ENCODE measurements at regions not wholly inside any gene's neighbourhood (a gene's known extent, or its start where the extent isn't known, plus 50 kb on each side); places are given as distances from the start of the nearest gene placed in this dataset.

DNA sequence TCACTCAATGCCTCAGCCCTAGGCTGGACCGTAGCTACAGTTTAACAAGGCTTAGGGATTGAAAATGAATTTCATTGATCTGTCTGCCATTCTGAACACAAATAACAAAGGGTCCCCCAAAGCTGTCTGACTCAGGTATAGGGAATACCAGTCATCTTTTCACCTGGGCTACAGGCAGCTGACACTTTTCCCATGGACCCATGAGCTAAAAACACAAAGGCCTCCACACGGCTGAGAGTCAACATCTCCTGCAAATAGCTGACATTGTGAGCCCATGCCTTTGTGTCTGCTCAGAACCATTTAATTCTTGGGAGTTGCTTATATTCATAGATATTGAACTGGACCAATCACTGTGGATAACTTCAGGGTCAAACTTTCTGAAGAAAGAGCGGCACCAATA, 121.1 kb upstream of the SLIT3 start:
- TF ChIP-seq ELF4 (CRISPR knock-in tag; IDR thresholded peaks at IDR 0.05; ENCODE audit: low read depth) = no peak
- TF ChIP-seq, protein P1, sequence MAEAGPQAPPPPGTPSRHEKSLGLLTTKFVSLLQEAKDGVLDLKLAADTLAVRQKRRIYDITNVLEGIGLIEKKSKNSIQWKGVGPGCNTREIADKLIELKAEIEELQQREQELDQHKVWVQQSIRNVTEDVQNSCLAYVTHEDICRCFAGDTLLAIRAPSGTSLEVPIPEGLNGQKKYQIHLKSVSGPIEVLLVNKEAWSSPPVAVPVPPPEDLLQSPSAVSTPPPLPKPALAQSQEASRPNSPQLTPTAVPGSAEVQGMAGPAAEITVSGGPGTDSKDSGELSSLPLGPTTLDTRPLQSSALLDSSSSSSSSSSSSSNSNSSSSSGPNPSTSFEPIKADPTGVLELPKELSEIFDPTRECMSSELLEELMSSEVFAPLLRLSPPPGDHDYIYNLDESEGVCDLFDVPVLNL (CRISPR knock-in tag; IDR thresholded peaks at IDR 0.05; ENCODE audit: borderline replicate concordance, low read depth) = no peak
- no peak for TF ChIP-seq FOXJ3 (CRISPR knock-in tag; IDR thresholded peaks at IDR 0.05; ENCODE audit: borderline replicate concordance)
- no peak for TF ChIP-seq NR3C1 (CRISPR knock-in tag; conservative IDR thresholded peaks at IDR 0.05; ENCODE audit: low read depth)
- no peak for TF ChIP-seq GTF2I (CRISPR knock-in tag; conservative IDR thresholded peaks at IDR 0.05)
- TF ChIP-seq, protein P2, sequence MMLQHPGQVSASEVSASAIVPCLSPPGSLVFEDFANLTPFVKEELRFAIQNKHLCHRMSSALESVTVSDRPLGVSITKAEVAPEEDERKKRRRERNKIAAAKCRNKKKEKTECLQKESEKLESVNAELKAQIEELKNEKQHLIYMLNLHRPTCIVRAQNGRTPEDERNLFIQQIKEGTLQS (CRISPR knock-in tag; conservative IDR thresholded peaks at IDR 0.05) = no peak
- no peak for TF ChIP-seq SMAD3 (CRISPR knock-in tag; IDR thresholded peaks at IDR 0.05; ENCODE audit: borderline replicate concordance)
- no peak for TF ChIP-seq KAT7 (CRISPR knock-in tag; IDR thresholded peaks at IDR 0.05; ENCODE audit: borderline replicate concordance)
- no peak for TF ChIP-seq CBFB (CRISPR knock-in tag; IDR thresholded peaks at IDR 0.05; ENCODE audit: low read depth)
- TF ChIP-seq, protein P3, sequence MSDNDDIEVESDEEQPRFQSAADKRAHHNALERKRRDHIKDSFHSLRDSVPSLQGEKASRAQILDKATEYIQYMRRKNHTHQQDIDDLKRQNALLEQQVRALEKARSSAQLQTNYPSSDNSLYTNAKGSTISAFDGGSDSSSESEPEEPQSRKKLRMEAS (CRISPR knock-in tag; IDR thresholded peaks at IDR 0.05) = no peak
- no peak for TF ChIP-seq ZNF317 (CRISPR knock-in tag; IDR thresholded peaks at IDR 0.05; ENCODE audit: borderline replicate concordance, low read depth)
- TF ChIP-seq MXD4 (CRISPR knock-in tag; IDR thresholded peaks at IDR 0.05; ENCODE audit: borderline replicate concordance) = no peak
- TF ChIP-seq, protein P4, sequence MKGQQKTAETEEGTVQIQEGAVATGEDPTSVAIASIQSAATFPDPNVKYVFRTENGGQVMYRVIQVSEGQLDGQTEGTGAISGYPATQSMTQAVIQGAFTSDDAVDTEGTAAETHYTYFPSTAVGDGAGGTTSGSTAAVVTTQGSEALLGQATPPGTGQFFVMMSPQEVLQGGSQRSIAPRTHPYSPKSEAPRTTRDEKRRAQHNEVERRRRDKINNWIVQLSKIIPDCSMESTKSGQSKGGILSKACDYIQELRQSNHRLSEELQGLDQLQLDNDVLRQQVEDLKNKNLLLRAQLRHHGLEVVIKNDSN (CRISPR knock-in tag; IDR thresholded peaks at IDR 0.05) = no peak
- no peak for TF ChIP-seq SOX15 (CRISPR knock-in tag; IDR thresholded peaks at IDR 0.05)
- no peak for TF ChIP-seq TCF7 (CRISPR knock-in tag; IDR thresholded peaks at IDR 0.05; ENCODE audit: low read depth)
- TF ChIP-seq, protein P5, sequence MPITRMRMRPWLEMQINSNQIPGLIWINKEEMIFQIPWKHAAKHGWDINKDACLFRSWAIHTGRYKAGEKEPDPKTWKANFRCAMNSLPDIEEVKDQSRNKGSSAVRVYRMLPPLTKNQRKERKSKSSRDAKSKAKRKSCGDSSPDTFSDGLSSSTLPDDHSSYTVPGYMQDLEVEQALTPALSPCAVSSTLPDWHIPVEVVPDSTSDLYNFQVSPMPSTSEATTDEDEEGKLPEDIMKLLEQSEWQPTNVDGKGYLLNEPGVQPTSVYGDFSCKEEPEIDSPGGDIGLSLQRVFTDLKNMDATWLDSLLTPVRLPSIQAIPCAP (CRISPR knock-in tag; IDR thresholded peaks at IDR 0.05) = no peak
- TF ChIP-seq, protein P6, sequence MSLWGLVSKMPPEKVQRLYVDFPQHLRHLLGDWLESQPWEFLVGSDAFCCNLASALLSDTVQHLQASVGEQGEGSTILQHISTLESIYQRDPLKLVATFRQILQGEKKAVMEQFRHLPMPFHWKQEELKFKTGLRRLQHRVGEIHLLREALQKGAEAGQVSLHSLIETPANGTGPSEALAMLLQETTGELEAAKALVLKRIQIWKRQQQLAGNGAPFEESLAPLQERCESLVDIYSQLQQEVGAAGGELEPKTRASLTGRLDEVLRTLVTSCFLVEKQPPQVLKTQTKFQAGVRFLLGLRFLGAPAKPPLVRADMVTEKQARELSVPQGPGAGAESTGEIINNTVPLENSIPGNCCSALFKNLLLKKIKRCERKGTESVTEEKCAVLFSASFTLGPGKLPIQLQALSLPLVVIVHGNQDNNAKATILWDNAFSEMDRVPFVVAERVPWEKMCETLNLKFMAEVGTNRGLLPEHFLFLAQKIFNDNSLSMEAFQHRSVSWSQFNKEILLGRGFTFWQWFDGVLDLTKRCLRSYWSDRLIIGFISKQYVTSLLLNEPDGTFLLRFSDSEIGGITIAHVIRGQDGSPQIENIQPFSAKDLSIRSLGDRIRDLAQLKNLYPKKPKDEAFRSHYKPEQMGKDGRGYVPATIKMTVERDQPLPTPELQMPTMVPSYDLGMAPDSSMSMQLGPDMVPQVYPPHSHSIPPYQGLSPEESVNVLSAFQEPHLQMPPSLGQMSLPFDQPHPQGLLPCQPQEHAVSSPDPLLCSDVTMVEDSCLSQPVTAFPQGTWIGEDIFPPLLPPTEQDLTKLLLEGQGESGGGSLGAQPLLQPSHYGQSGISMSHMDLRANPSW (CRISPR knock-in tag; conservative IDR thresholded peaks at IDR 0.05; ENCODE audit: low read depth) = no peak
- no peaks in the 10 kb centered on the region for H3K36me3 Mint-ChIP-seq
- peaks cover 12% of the 10 kb centered on the region for H3K9me3 Mint-ChIP-seq
- H3K4me1 Mint-ChIP-seq = peaks cover 30% of the 10 kb centered on the region
- DNase-seq (ENCODE audit: low spot score) (no peak), ATAC-seq (no peak)
- ChIA-PET CTCF (no interaction called here), POLR2A (no interaction called here)
- H3K27ac Mint-ChIP-seq = no peak overlapping the region
- H3K4me3 Mint-ChIP-seq = no peak overlapping the region
- H3K27me3 Mint-ChIP-seq (ENCODE audit: low read depth) = no peaks in the 10 kb centered on the region

DNA sequence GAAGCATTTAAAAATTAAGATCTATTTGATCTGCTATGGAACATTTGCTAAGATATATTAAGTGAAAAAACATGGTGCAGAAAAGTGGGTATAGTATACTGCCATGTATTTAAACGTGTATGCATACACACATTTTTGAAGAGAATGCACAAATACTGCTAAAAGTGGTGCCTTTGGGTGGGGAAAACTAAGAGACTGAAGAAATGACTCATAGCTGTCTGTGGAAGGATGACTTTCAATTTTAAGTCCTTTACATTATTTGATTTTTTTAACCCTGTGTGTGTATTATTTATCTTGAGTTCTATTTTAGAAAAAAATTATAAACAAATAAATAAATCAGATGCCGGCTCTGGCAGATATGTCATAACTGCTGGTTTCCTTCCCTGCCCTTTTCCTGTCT, 120.7 kb upstream of the SLIT3 start:
- no peak for TF ChIP-seq ZNF232 (CRISPR knock-in tag; IDR thresholded peaks at IDR 0.05)
- TF ChIP-seq, protein P7, sequence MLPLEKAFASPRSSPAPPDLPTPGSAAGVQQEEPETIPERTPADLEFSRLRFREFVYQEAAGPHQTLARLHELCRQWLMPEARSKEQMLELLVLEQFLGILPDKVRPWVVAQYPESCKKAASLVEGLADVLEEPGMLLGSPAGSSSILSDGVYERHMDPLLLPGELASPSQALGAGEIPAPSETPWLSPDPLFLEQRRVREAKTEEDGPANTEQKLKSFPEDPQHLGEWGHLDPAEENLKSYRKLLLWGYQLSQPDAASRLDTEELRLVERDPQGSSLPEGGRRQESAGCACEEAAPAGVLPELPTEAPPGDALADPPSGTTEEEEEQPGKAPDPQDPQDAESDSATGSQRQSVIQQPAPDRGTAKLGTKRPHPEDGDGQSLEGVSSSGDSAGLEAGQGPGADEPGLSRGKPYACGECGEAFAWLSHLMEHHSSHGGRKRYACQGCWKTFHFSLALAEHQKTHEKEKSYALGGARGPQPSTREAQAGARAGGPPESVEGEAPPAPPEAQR (CRISPR knock-in tag; IDR thresholded peaks at IDR 0.05) = no peak
- TF ChIP-seq, protein P8, sequence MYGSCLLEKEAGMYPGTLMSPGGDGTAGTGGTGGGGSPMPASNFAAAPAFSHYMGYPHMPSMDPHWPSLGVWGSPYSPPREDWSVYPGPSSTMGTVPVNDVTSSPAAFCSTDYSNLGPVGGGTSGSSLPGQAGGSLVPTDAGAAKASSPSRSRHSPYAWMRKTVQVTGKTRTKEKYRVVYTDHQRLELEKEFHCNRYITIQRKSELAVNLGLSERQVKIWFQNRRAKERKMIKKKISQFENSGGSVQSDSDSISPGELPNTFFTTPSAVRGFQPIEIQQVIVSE (CRISPR knock-in tag; IDR thresholded peaks at IDR 0.05; ENCODE audit: borderline replicate concordance) = no peak
- TF ChIP-seq SP1 (CRISPR knock-in tag; conservative IDR thresholded peaks at IDR 0.05) = no peak
- TF ChIP-seq, protein P4 (CRISPR knock-in tag; IDR thresholded peaks at IDR 0.05) = no peak
- H3K36me3 Mint-ChIP-seq = no peaks in the 10 kb centered on the region
- ChIA-PET POLR2A (no interaction called here), CTCF (no interaction called here)
- peaks cover 30% of the 10 kb centered on the region for H3K4me1 Mint-ChIP-seq
- H3K27ac Mint-ChIP-seq = no peak overlapping the region
- H3K27me3 Mint-ChIP-seq (ENCODE audit: low read depth) = no peaks in the 10 kb centered on the region
- DNase-seq (ENCODE audit: low spot score) (no peak), ATAC-seq (no peak)
- H3K9me3 Mint-ChIP-seq = peaks cover 12% of the 10 kb centered on the region
- no peak overlapping the region for H3K4me3 Mint-ChIP-seq

Data from WTC11 (cell line).